Calu3 (cell line): ENCODE measurements at regions not wholly inside any gene's neighbourhood (a gene's known extent, or its start where the extent isn't known, plus 50 kb on each side); places are given as distances from the start of the nearest gene placed in this dataset.

ENCODE experiments used
- BruUV-seq: library from RNA; stranded (reverse); fragments of 400-500 nt; replicated peaks from 2 replicates; lab custom pipeline; 2021; lab: Mats Ljungman, UMichigan
- CTCF ChIA-PET: fragments of 300-600 bp; sonication (Branson Sonifier 250); formaldehyde crosslinking; loops from one replicate; lab custom pipeline; 2022; ENCODE audit warnings: antibody characterized with exemption; lab: Charles Lee
- DNase-seq: peaks from one replicate; pipeline ENCODE4 v3.0.0; 2022
- H3K27ac Mint-ChIP-seq: one replicate; pipeline ENCODE4 v1.8.0; 2022; ENCODE audit warnings: mixed read lengths; ENCODE audit not compliant: unreplicated experiment
- H3K27me3 Mint-ChIP-seq: one replicate; pipeline ENCODE4 v1.8.0; 2022; ENCODE audit warnings: mixed read lengths; ENCODE audit not compliant: unreplicated experiment
- H3K36me3 Mint-ChIP-seq: one replicate; pipeline ENCODE4 v1.8.0; 2022; ENCODE audit warnings: mild to moderate bottlenecking, moderate library complexity, mixed read lengths; ENCODE audit not compliant: insufficient read depth, unreplicated experiment
- H3K4me1 Mint-ChIP-seq: one replicate; pipeline ENCODE4 v1.8.0; 2022; ENCODE audit warnings: mild to moderate bottlenecking, low read depth, mixed read lengths; ENCODE audit not compliant: unreplicated experiment
- H3K4me3 Mint-ChIP-seq: one replicate; pipeline ENCODE4 v1.8.0; 2022; ENCODE audit warnings: mild to moderate bottlenecking, low read depth, moderate library complexity, mixed read lengths; ENCODE audit not compliant: unreplicated experiment
- H3K9me3 Mint-ChIP-seq: one replicate; pipeline ENCODE4 v1.8.0; 2022; ENCODE audit warnings: low read depth, mixed read lengths; ENCODE audit not compliant: unreplicated experiment
- intact Hi-C: fragments of 100-400 bp; cut with micrococcal nuclease; formaldehyde crosslinking; loops from one replicate; pipeline ENCODE4 v1.10.0; 2022; ENCODE audit not compliant: unreplicated experiment
- TF ChIP-seq, protein P1 (sequence below): fragments of 200-600 bp; IDR thresholded peaks from one replicate; pipeline ENCODE4 v1.8.0; 2022; ENCODE audit warnings: antibody characterized with exemption; ENCODE audit not compliant: unreplicated experiment

DNA sequence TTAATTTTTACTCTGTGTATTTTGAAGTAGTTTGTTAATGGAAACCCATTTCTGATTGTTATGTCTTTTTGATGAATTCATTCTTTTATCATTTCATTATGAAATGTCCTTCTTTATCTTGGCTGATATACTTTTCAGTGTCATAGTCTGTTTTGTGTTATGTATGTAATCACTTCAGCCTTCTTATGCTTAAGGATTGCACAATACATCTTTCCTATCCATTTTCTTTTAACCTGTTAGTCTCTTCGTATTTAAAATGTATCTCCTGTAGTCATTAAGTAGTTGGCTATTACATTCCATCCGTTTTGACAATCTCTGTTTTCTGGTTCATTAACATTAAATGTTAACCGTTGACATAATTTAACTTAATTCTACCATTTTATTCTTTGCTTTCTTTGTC, 344.6 kb upstream of the CTNND2 start:
- DNase-seq, result no peak
- intact Hi-C loops, result no loop called here
- no peak overlapping the region for H3K4me3 Mint-ChIP-seq
- H3K36me3 Mint-ChIP-seq, result no peaks in the 10 kb centered on the region
- H3K27me3 Mint-ChIP-seq, result no peaks in the 10 kb centered on the region
- CTCF ChIA-PET, result no interaction called here
- BruUV-seq, result no TSS peak
- no peak overlapping the region for H3K27ac Mint-ChIP-seq
- peaks cover 12% of the 10 kb centered on the region for H3K9me3 Mint-ChIP-seq
- TF ChIP-seq, protein P1, sequence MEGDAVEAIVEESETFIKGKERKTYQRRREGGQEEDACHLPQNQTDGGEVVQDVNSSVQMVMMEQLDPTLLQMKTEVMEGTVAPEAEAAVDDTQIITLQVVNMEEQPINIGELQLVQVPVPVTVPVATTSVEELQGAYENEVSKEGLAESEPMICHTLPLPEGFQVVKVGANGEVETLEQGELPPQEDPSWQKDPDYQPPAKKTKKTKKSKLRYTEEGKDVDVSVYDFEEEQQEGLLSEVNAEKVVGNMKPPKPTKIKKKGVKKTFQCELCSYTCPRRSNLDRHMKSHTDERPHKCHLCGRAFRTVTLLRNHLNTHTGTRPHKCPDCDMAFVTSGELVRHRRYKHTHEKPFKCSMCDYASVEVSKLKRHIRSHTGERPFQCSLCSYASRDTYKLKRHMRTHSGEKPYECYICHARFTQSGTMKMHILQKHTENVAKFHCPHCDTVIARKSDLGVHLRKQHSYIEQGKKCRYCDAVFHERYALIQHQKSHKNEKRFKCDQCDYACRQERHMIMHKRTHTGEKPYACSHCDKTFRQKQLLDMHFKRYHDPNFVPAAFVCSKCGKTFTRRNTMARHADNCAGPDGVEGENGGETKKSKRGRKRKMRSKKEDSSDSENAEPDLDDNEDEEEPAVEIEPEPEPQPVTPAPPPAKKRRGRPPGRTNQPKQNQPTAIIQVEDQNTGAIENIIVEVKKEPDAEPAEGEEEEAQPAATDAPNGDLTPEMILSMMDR, result no peak
- no peaks in the 10 kb centered on the region for H3K4me1 Mint-ChIP-seq

DNA sequence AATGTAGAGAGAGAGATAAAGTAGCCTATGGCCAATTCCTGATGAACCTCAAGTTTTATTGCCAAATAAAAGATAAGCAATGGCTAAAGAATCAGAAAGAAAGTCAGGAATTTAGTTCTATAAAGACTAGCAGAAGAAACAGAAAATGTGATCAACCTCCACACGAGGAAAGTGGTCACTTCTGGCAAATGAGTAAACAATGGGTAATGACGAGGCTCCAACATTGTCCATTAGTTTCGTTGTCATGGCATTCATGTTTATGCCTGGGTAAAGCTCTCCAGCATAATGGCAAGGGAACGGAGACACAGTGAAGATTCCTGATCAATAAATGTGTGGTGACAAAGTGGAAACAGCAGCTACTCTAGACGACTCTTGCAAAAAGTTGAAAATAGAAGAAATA, 341.8 kb upstream of the CTNND2 start:
- H3K4me3 Mint-ChIP-seq, result no peak overlapping the region
- no TSS peak for BruUV-seq
- intact Hi-C loops, result no loop called here
- TF ChIP-seq, protein P1, result no peak
- H3K27me3 Mint-ChIP-seq, result no peaks in the 10 kb centered on the region
- H3K36me3 Mint-ChIP-seq, result no peaks in the 10 kb centered on the region
- H3K4me1 Mint-ChIP-seq, result no peaks in the 10 kb centered on the region
- no peak for DNase-seq
- peaks cover 14% of the 10 kb centered on the region for H3K9me3 Mint-ChIP-seq
- no peak overlapping the region for H3K27ac Mint-ChIP-seq
- CTCF ChIA-PET, result no interaction called here

DNA sequence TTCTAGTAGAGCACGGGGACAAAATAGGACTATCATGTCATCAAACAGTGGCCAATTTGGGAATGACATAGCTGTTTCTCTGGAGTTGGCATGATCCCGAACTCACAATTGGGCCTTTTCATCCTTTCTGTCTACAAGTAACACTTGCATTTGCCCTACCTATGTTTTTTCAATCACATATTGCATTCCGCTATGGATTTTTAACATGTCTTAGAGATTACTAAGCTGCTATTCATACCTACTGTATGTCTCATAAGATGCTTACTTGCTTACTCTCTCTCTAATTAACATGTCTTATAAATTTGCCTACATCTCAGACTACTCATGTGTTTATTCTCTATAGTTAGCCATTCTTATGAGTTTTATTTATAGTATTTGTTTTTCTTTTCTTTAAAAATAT, 341.2 kb upstream of the CTNND2 start:
- BruUV-seq, result no TSS peak
- intact Hi-C loops, result no loop called here
- Mint-ChIP-seq H3K36me3 (no peaks in the 10 kb centered on the region), H3K4me1 (no peaks in the 10 kb centered on the region), H3K9me3 (peaks cover 14% of the 10 kb centered on the region), H3K27me3 (no peaks in the 10 kb centered on the region), H3K27ac (no peak overlapping the region), H3K4me3 (no peak overlapping the region)
- DNase-seq, result no peak
- CTCF ChIA-PET, result no interaction called here
- TF ChIP-seq, protein P1, result no peak

DNA sequence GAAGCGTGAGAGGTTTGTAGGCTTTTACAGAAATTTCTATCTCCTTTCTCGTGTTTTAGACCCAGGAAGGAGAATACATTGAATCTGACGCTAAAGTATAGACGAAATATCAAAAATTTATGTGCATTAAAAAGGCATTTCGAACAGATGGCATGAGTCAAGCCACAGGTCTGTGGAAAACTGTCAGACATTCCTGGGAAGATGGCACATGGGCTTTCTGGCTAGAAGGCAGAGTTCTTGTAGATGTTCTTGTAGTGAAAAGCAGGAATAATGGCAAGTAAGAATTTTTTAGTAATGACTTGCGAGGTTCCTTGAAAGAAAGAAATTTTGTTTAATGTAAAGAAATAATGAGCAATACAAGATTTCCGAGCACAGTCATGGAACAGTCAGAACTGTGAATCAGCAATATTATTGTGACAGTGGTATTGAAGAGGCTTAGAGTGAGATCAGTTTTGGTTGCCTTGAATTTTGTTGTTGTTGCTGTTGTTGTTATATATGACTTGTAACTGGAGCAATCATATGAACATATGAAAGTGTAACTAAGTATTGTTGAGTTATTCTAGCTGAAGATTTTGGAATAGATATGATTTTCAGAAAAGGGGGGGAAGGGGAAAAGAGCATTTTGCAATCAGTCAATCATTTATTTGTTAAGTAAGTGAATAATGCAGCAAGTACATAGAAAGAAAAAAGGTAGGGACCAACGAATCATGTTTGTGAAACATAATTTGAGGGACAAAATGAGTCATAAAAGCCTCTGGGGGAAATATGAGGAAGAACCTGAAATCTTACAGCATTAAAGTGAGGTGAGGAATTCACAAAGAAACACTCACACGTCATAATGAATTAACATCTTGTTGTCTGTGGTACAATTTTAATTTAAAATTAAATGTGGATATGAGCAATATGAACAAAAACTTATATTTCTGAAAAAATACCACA, 339.0 kb upstream of the CTNND2 start:
- H3K27ac Mint-ChIP-seq, result no peak overlapping the region
- H3K27me3 Mint-ChIP-seq, result no peaks in the 10 kb centered on the region

More for the DNA sequence above, 339.0 kb upstream of the CTNND2 start:
- H3K4me1 Mint-ChIP-seq, result no peaks in the 10 kb centered on the region
- H3K9me3 Mint-ChIP-seq, result peaks cover 11% of the 10 kb centered on the region
- H3K4me3 Mint-ChIP-seq, result no peak overlapping the region
- no peak for DNase-seq
- TF ChIP-seq, protein P1, result no peak
- intact Hi-C loops, result no loop called here
- CTCF ChIA-PET, result no interaction called here
- no peaks in the 10 kb centered on the region for H3K36me3 Mint-ChIP-seq
- BruUV-seq, result no TSS peak
